CD4-positive, alpha-beta T cell (primary cell): ENCODE measurements at regions not wholly inside any gene's neighbourhood (a gene's known extent, or its start where the extent isn't known, plus 50 kb on each side); places are given as distances from the start of the nearest gene placed in this dataset.

Experiments used
- ATAC-seq: fragments of 200-7000 bp; cut with Tn5 transposase; one replicate; pipeline ENCODE4 v1.10.0; 2022; ENCODE audit warnings: mild to moderate bottlenecking; ENCODE audit not compliant: poor library complexity
- CTCF ChIA-PET: fragments of 350-600 bp; sonication (Branson Sonifier 250); formaldehyde crosslinking; loops from one replicate; lab custom pipeline; 2021; ENCODE audit warnings: antibody characterized with exemption, inconsistent platforms; lab: Charles Lee
- POLR2A ChIA-PET: fragments of 350-600 bp; sonication (Branson Sonifier 250); formaldehyde crosslinking; loops from one replicate; lab custom pipeline; 2021; ENCODE audit warnings: antibody characterized with exemption, inconsistent platforms; lab: Charles Lee
- DNase-seq, 14 experiments: peaks; one replicate each; pipeline ENCODE4 v3.0.0-alpha.2; 2013 to 2020; ENCODE audit warnings: mixed read lengths in 2 of 14
- H3K27ac ChIP-seq, 2 donors: one replicate each; pipeline versions ENCODE4 v1.5.1 to v1.7.0; 2013; ENCODE audit warnings: low read length in 2 of 2, low read depth in 1 of 2, mild to moderate bottlenecking in 1 of 2
- H3K27me3 ChIP-seq, 2 experiments: 1 replicate in 1 of 2; 2 replicates in 1 of 2; pipeline versions ENCODE4 v1.6.1 to v1.7.0; 2013; ENCODE audit warnings: low read length in 2 of 2, control low read depth in 1 of 2, mild to moderate bottlenecking in 1 of 2, moderate library complexity in 1 of 2; ENCODE audit not compliant: insufficient read depth in 2 of 2, control insufficient read depth in 1 of 2
- H3K36me3 ChIP-seq: one replicate; pipeline ENCODE4 v1.6.1; 2013; ENCODE audit warnings: low read length, control low read depth; ENCODE audit not compliant: insufficient read depth
- H3K4me1 ChIP-seq: one replicate; pipeline ENCODE4 v1.6.1; 2013; ENCODE audit warnings: low read length, control low read depth; ENCODE audit not compliant: insufficient read depth
- H3K4me3 ChIP-seq: one replicate; pipeline ENCODE4 v1.5.1; 2013; ENCODE audit warnings: mild to moderate bottlenecking, low read length, moderate library complexity
- H3K9me3 ChIP-seq, 2 experiments: 1 replicate in 1 of 2; 2 replicates in 1 of 2; pipeline versions ENCODE4 v1.6.1 to v1.7.0; 2013; ENCODE audit warnings: low read length in 2 of 2, mild to moderate bottlenecking in 2 of 2, control low read depth in 1 of 2, moderate library complexity in 1 of 2; ENCODE audit not compliant: control insufficient read depth in 1 of 2, insufficient read depth in 1 of 2
- H3K27ac Mint-ChIP-seq: one replicate; pipeline ENCODE4 v1.8.0; 2020; ENCODE audit warnings: mixed read lengths
- H3K27me3 Mint-ChIP-seq: one replicate; pipeline ENCODE4 v1.8.0; 2021; ENCODE audit warnings: mixed read lengths
- H3K36me3 Mint-ChIP-seq: one replicate; pipeline ENCODE4 v1.8.0; 2021; ENCODE audit warnings: low read depth, mixed read lengths
- H3K4me1 Mint-ChIP-seq: one replicate; pipeline ENCODE4 v1.8.0; 2021; ENCODE audit warnings: low read depth, mixed read lengths
- H3K4me3 Mint-ChIP-seq: one replicate; pipeline ENCODE4 v1.8.0; 2020; ENCODE audit warnings: mild to moderate bottlenecking, mixed read lengths
- H3K9me3 Mint-ChIP-seq: one replicate; pipeline ENCODE4 v1.8.0; 2020; ENCODE audit warnings: mixed read lengths
- intact Hi-C, 2 experiments: fragments of 100-400 bp; cut with DNase I in 1 of 2; cut with micrococcal nuclease in 1 of 2; formaldehyde crosslinking; loops; one replicate each; pipeline versions ENCODE4 v1.15.1 to v1.9.0; 2023 to 2025; cut with DNase I, micrococcal nuclease
- TF ChIP-seq, protein P1 (sequence below): fragments of 200-600 bp; IDR thresholded peaks from one replicate; pipeline ENCODE4 v1.8.0; 2022; ENCODE audit warnings: antibody characterized with exemption, mild to moderate bottlenecking

DNA sequence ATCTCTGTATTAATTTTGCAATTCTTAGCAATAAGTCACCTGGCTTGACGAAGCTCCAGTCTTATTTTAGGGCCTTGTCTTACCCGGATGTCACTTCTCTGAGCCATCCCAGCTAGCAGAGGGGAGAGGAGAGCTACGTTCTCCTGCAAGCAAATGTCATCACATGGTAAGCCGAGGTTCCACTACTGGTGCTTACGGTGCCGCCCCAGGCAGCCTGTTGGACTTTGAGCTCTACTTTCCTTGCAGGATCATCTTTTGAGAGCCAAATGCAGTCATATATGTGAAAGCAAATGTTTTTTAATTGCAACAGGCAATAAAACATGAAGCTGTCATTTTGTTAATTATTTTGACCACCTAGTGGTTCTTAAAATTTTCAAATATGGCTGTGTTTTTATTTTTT, 140.9 kb downstream of the FAM43A start:
- no peaks in the 10 kb centered on the region for H3K27me3 ChIP-seq
- DNase-seq (no peak), ATAC-seq (no peak)
- CTCF ChIA-PET: no interaction called here
- Mint-ChIP-seq H3K9me3 (no peaks in the 10 kb centered on the region), H3K27ac (no peak overlapping the region), H3K4me1 (no peaks in the 10 kb centered on the region), H3K27me3 (no peaks in the 10 kb centered on the region), H3K36me3 (no peaks in the 10 kb centered on the region), H3K4me3 (no peak overlapping the region)
- intact Hi-C loops: loop anchor here in 1 of 2 experiments (10.0 kb wide), 1 partner anchor 218 kb away; no protein-coding TSS in a partner anchor
- no peak overlapping the region for H3K27ac ChIP-seq
- H3K4me1 ChIP-seq: no peaks in the 10 kb centered on the region
- no peaks in the 10 kb centered on the region for H3K9me3 ChIP-seq
- no peak overlapping the region for H3K4me3 ChIP-seq
- TF ChIP-seq, protein P1, sequence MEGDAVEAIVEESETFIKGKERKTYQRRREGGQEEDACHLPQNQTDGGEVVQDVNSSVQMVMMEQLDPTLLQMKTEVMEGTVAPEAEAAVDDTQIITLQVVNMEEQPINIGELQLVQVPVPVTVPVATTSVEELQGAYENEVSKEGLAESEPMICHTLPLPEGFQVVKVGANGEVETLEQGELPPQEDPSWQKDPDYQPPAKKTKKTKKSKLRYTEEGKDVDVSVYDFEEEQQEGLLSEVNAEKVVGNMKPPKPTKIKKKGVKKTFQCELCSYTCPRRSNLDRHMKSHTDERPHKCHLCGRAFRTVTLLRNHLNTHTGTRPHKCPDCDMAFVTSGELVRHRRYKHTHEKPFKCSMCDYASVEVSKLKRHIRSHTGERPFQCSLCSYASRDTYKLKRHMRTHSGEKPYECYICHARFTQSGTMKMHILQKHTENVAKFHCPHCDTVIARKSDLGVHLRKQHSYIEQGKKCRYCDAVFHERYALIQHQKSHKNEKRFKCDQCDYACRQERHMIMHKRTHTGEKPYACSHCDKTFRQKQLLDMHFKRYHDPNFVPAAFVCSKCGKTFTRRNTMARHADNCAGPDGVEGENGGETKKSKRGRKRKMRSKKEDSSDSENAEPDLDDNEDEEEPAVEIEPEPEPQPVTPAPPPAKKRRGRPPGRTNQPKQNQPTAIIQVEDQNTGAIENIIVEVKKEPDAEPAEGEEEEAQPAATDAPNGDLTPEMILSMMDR: no peak
- POLR2A ChIA-PET: no interaction called here
- H3K36me3 ChIP-seq: no peaks in the 10 kb centered on the region

DNA sequence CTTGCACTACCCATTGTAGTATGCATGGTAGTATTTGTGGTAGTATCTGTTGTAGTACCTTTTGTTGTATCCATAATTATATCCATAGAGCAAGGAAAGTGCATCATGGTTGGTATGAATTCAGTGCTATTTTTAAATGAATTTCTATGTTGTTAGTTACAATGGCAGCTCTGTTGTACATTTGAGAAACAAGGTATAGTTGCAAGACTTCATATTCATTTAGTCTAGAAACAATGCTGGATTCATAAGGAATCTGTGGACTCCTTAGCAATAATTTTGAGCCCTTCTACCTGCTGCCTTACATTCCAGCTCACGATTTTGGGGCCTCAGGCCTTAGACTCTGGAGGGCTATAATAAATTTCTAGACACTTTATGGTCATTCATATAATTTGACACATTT, 141.8 kb downstream of the FAM43A start:
- Histone ChIP-seq H3K4me1 (no peaks in the 10 kb centered on the region), H3K9me3 (no peaks in the 10 kb centered on the region), H3K27ac (no peak overlapping the region), H3K4me3 (no peak overlapping the region), H3K36me3 (no peaks in the 10 kb centered on the region), H3K27me3 (no peaks in the 10 kb centered on the region)
- Mint-ChIP-seq H3K36me3 (no peaks in the 10 kb centered on the region), H3K4me1 (no peaks in the 10 kb centered on the region), H3K4me3 (no peak overlapping the region), H3K9me3 (no peaks in the 10 kb centered on the region), H3K27me3 (no peaks in the 10 kb centered on the region), H3K27ac (no peak overlapping the region)
- DNase-seq: no peak
- intact Hi-C loops: loop anchor here in 1 of 2 experiments (10.0 kb wide), 1 partner anchor 217 kb away; no protein-coding TSS in a partner anchor
- ChIA-PET POLR2A (no interaction called here), CTCF (no interaction called here)
- TF ChIP-seq, protein P1: no peak
- ATAC-seq: no peak

DNA sequence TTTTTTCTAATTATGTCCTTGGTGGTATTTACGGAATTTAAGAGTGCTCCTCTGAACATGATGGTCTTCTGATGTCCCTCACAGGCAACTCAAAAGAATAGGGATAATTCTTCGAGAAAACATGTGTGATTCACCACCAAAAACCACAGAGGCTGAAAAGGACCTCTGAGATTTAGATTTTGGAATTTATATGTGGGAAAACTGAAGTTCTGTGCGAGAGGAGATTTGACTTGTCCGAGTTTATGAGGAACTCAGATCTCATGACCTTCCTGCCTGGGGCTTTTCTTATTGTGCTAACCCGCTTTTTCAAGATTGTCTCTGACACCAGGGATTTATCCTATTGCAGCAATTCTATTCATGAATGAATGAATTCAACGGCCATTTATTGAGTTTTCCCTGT, 142.4 kb downstream of the FAM43A start:
- no peak for ATAC-seq
- Histone ChIP-seq H3K4me1 (no peaks in the 10 kb centered on the region), H3K36me3 (no peaks in the 10 kb centered on the region), H3K27me3 (no peaks in the 10 kb centered on the region), H3K4me3 (no peak overlapping the region), H3K9me3 (no peaks in the 10 kb centered on the region), H3K27ac (no peak overlapping the region)
- no peaks in the 10 kb centered on the region for H3K4me1 Mint-ChIP-seq
- no peaks in the 10 kb centered on the region for H3K27me3 Mint-ChIP-seq
- no peak overlapping the region for H3K4me3 Mint-ChIP-seq
- CTCF ChIA-PET: no interaction called here
- no peak overlapping the region for H3K27ac Mint-ChIP-seq
- intact Hi-C loops: loop anchor here in 1 of 2 experiments (10.0 kb wide), 1 partner anchor 217 kb away; no protein-coding TSS in a partner anchor
- TF ChIP-seq, protein P1: no peak
- no peaks in the 10 kb centered on the region for H3K36me3 Mint-ChIP-seq
- no peak for DNase-seq
- POLR2A ChIA-PET: no interaction called here
- H3K9me3 Mint-ChIP-seq: no peaks in the 10 kb centered on the region
